GM19035 (cell line): ENCODE measurements at regions not wholly inside any gene's neighbourhood (a gene's known extent, or its start where the extent isn't known, plus 50 kb on each side); places are given as distances from the start of the nearest gene placed in this dataset.

Experiments
- ATAC-seq: cut with Tn5 transposase; IDR thresholded peaks from one replicate; pipeline ENCODE4 v1.9.1; 2021; ENCODE audit not compliant: unreplicated experiment

- ATAC-seq, result peak; percentile 90
Measured at GRCh38 chr4:171639540-171639939, 173.7 kb upstream of the GALNTL6 start.

GRCh38 chr4:171636606-171637005, 176.6 kb upstream of the GALNTL6 start:
- ATAC-seq, result no peak

DNA sequence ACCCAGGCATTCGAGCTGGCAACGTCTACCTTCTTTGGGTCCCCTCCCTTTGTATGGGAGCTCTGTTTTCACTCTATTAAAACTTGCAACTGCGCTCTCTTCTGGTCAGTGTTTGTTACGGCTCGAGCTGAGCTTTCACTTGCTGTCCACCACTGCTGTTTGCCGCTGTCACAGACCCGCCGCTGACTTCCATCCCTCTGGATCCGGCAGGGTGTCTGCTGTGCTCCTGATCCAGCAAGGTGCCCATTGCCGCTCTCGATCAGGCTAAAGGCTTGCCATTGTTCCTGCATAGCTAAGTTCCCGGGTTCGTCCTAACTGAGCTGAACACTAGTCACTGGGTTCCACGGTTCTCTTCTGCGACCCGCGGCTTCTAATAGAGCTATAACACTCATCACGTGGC, 183.5 kb upstream of the GALNTL6 start:
- ATAC-seq, result no peak

GRCh38 chr4:171629182-171629581, 184.0 kb upstream of the GALNTL6 start:
- peak; percentile 80 for ATAC-seq

DNA sequence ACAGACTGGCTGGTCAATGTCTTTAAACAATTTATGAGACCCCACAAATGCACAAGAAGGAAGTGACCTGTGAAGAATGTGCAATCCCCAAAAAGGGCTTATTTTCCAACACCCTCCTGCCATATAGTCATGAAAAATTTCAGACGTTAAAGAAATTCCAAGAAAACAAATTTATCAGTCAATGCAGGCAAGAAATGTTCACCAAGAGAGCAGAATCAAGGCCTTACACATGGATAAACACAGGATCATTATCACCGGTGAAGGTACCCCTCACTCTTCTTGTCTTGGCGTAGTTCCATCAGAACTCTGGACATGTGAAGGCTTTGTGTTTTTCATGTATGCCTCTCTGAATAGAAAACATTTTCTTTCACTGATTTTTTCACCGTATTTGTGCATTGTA, 186.7 kb upstream of the GALNTL6 start:
- no peak for ATAC-seq

DNA sequence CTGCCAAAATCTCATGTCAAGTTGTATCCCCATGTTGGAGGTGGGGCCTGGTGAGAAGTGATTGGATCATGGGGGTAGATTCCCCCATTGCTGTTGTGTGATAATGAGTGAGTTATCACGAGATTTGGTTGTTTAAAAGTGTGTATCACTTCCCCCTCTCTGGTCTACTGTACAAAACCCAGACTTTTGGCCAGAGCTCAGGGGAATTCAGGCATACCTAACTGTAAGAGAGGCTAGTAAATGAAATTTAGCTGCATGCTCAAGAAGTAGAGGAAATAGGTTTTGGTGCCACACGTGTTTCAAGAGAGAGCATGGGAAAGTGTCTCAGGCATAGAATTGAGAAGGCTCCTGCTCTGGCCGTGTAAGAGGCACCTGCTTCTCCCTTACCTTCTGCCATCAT, 190.5 kb upstream of the GALNTL6 start:
- no peak for ATAC-seq

DNA sequence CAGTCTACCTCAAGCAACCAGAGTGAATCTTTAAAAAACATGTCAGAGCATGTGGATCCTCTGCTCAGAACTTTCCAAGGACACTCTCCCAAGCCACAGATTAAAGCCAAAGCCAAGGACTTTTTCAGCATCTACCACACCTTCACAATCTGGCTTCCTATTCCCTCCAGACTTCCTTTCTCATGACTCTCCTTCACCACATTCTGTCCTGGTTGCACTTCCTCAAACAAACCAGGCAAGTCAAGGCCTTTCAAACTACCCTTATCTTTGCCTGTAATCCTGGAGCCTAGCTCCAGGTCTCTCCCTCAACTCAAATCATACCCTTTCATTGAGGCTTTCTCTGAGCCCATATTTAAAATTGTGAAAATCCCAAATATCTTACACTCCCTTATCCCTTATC, 191.6 kb upstream of the GALNTL6 start:
- no peak for ATAC-seq

DNA sequence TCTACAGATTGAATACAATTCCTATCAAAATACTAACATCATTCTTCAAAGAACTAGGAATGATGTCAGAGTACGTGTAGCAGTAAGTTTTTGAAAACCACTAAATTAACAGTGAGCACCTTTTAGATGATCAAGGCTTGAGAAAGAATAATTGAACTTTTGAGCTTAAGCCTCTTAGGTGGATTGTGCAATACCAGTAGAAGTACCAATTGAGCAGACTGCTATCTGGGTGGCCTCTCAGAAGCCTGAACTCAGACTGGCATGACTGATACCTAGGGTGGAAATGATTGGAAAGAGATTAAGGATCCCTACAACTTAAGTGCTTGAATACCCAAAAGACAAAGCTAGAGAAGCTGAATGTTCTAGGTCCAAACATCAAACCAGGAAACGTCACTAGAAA, 200.3 kb upstream of the GALNTL6 start:
- no peak for ATAC-seq

GRCh38 chr4:171602638-171603355, 210.4 kb upstream of the GALNTL6 start:
- no peak for ATAC-seq

- ATAC-seq, result no peak
Measured at GRCh38 chr4:171601091-171601490, 212.1 kb upstream of the GALNTL6 start.

- ATAC-seq, result no peak
Measured at GRCh38 chr4:171599628-171600027, 213.6 kb upstream of the GALNTL6 start.

GRCh38 chr4:171594293-171594692, 218.9 kb upstream of the GALNTL6 start:
- ATAC-seq, result no peak

- ATAC-seq, result no peak
Measured at GRCh38 chr4:171590716-171591115, 222.5 kb upstream of the GALNTL6 start.

DNA sequence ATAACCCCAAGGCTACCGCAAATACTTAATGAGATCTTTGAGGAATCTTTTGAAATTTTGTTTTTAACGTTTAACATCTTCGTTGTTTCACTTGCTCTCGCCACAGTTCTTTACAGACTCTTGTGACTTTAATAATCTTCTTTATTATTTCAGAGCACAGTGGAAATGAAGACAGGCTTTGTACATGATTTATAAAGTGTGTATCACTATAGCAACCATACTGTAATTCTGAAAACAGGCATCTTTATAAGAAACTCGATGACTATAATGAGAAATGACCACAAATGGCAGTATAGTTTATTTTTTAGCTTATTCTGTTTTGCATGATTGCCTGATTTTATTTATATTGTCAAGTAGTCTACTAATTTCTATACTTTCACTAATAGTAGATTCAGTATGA, 224.4 kb upstream of the GALNTL6 start:
- no peak for ATAC-seq

GRCh38 chr4:171588051-171588545, 225.1 kb upstream of the GALNTL6 start:
- no peak for ATAC-seq

- ATAC-seq, result no peak
Measured at GRCh38 chr4:171583790-171584189, 229.4 kb upstream of the GALNTL6 start.

GRCh38 chr4:171582961-171583581, 230.1 kb upstream of the GALNTL6 start:
- no peak for ATAC-seq

DNA sequence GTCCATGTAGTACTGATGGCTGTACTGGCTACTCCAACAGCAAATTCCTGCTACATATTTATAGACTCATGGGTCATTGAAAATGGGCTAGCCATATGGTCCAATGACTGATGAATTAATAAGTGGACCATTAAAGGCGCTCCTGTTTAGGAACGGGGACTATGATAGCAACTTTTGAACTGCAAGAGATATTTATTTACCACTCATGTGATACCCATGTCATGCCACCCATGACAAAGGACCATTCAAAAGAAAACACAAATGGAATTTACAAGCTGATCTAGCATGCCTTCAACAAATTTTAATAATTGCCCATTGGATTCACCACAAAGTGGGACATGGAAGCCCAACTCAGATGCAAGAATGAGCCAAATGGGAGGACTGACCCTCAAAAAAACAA, 240.0 kb upstream of the GALNTL6 start:
- no peak for ATAC-seq

DNA sequence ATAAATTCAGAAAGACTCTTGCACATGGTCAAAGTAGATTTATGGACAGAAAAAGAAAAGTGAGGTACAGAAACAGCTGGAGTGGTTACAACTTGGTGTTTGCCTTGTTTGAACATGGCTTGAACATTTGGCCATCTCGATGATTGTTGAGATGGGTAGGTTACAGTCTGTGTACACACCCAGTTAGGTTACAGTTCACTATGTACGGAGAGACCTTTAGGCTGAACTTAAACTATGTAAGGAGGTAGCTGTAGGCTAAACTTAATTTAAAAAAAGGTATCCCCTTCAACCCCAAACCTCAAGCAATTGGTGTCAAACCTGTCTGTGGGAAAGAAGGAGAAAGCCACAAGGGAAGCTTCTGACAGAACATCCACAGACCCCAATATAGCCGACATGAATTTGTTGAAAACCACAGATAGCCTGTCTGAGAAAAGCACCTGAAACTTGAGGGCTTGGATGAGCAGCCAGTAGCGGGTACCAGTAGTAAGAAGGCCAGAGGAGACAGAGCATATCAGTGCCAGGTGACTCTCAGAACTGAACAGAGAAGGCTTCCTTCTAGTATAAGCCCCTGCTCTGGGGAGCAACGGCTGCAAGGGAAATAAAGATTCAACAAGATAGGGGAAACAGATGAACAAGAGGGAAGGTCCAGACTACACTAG, 247.9 kb upstream of the GALNTL6 start:
- ATAC-seq, result peak; percentile 49

GRCh38 chr4:171561419-171561818, 251.8 kb upstream of the GALNTL6 start:
- ATAC-seq, result peak; percentile 59

DNA sequence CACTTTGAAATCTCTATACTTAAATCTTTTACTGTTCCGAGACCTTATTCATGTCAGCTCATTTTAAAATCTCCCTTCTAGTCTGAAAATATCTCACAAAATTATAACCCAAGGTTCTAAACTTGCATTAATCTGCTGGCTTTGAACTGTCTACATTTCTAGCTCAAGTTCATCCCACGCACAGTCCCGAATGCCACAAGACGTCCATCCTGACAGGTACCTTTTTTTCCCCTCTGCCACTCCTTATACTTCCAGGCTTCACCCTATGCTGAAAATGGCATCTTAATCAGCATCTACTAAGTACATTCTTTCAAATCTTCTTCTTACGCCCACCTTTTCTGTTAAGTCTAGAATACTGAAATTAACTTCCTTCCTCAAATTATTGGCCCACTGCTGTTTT, 259.2 kb upstream of the GALNTL6 start:
- no peak for ATAC-seq

DNA sequence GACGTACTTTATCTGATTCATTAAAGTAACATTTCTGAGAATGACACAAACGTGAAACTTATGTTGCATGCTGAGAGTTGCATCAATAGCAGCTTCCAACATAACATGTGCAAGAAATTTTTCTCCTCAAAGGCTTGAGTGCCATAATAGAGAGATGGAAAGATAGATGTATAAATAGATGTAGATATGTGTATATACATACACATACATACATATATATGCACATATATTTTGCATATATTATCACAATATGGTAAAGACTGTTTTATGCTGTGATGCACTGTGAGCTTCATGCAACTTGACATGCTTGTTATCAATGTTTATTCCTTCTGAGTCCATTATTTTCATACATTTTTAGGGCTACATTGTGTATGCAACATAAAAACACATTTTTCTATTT, 270.6 kb upstream of the GALNTL6 start:
- ATAC-seq, result no peak
